Caco-2 (cell line): ENCODE measurements at regions not wholly inside any gene's neighbourhood (a gene's known extent, or its start where the extent isn't known, plus 50 kb on each side); places are given as distances from the start of the nearest gene placed in this dataset.
A peak's percentile ranks its signal among the peaks of the same experiment; 100 is the strongest.

ENCODE experiments used
- BruUV-seq: library from RNA; stranded (reverse); fragments of 400-500 nt; replicated peaks from 2 replicates; lab custom pipeline; 2021; lab: Mats Ljungman, UMichigan
- CTCF ChIA-PET: fragments of 300-600 bp; sonication (Branson Sonifier 250); formaldehyde crosslinking; loops from one replicate; lab custom pipeline; 2022; ENCODE audit warnings: antibody characterized with exemption; lab: Charles Lee
- POLR2A ChIA-PET: fragments of 300-600 bp; sonication (Branson Sonifier 250); formaldehyde crosslinking; loops from one replicate; lab custom pipeline; 2022; ENCODE audit warnings: antibody characterized with exemption; lab: Charles Lee
- DNase-seq, 2 experiments: peaks; one replicate each; pipeline versions ENCODE4 v3.0.0 to v3.0.0-alpha.2; 2020 to 2022
- H3K27me3 ChIP-seq: replicated peaks from 2 replicates; pipeline ENCODE4 v1.6.0; 2011; ENCODE audit warnings: low read length; ENCODE audit not compliant: control insufficient read depth, insufficient read depth
- H3K36me3 ChIP-seq: 2 replicates; pipeline ENCODE4 v1.5.1; 2011; ENCODE audit warnings: low read length; ENCODE audit not compliant: control insufficient read depth, insufficient read depth
- H3K4me1 ChIP-seq: fragments of 250-450 bp; sonication (Bioruptor Pico); 2 replicates; pipeline ENCODE4 v1.5.1; 2020; ENCODE audit warnings: mild to moderate bottlenecking
- H3K4me3 ChIP-seq: 2 replicates; pipeline ENCODE4 v1.5.1; 2011; ENCODE audit warnings: low read depth, mild to moderate bottlenecking, control low read depth, low read length
- H3K9me3 ChIP-seq: fragments of 250-450 bp; sonication (Bioruptor Pico); 2 replicates; pipeline ENCODE4 v1.5.1; 2020; ENCODE audit warnings: mild to moderate bottlenecking, moderate library complexity
- H3K27ac Mint-ChIP-seq: one replicate; pipeline ENCODE4 v1.8.0; 2022; ENCODE audit warnings: mixed read lengths; ENCODE audit not compliant: unreplicated experiment
- H3K27me3 Mint-ChIP-seq: one replicate; pipeline ENCODE4 v1.8.0; 2022; ENCODE audit warnings: mixed read lengths; ENCODE audit not compliant: insufficient read depth, unreplicated experiment
- H3K36me3 Mint-ChIP-seq: one replicate; pipeline ENCODE4 v1.8.0; 2022; ENCODE audit warnings: mild to moderate bottlenecking, mixed read lengths; ENCODE audit not compliant: insufficient read depth, unreplicated experiment
- H3K4me1 Mint-ChIP-seq: one replicate; pipeline ENCODE4 v1.8.0; 2022; ENCODE audit warnings: low read depth, mixed read lengths; ENCODE audit not compliant: unreplicated experiment
- H3K4me3 Mint-ChIP-seq: one replicate; pipeline ENCODE4 v1.8.0; 2022; ENCODE audit warnings: mild to moderate bottlenecking, moderate library complexity, mixed read lengths; ENCODE audit not compliant: unreplicated experiment
- H3K9me3 Mint-ChIP-seq: one replicate; pipeline ENCODE4 v1.8.0; 2022; ENCODE audit warnings: mixed read lengths; ENCODE audit not compliant: unreplicated experiment
- intact Hi-C: fragments of 100-400 bp; cut with micrococcal nuclease; formaldehyde crosslinking; loops from one replicate; pipeline ENCODE4 v1.10.0; 2022; ENCODE audit not compliant: unreplicated experiment
- TF ChIP-seq, protein P1 (sequence below), 2 experiments: fragments of 200-600 bp in 1 of 2; IDR thresholded peaks; 1 replicate in 1 of 2; 2 replicates in 1 of 2; pipeline versions ENCODE4 v1.5.1 to v1.8.0; 2011 to 2022; ENCODE audit warnings: antibody characterized with exemption in 1 of 2, control low read depth in 1 of 2, inconsistent platforms in 1 of 2, low read depth in 1 of 2, low read length in 1 of 2, mild to moderate bottlenecking in 1 of 2, moderate library complexity in 1 of 2; ENCODE audit not compliant: insufficient read depth in 1 of 2, severe bottlenecking in 1 of 2, unreplicated experiment in 1 of 2

GRCh38 chr22:47371263-47372090 is 609.0 kb downstream of the TBC1D22A start:
- CTCF ChIA-PET = no interaction called here
- BruUV-seq = no TSS peak

GRCh38 chr22:47370448-47371262 is 608.2 kb downstream of the TBC1D22A start:
- H3K9me3 Mint-ChIP-seq = no peaks in the 10 kb centered on the region
- no peaks in the 10 kb centered on the region for H3K36me3 Mint-ChIP-seq
- peaks cover 20% of the 10 kb centered on the region for H3K27me3 Mint-ChIP-seq
- H3K4me3 Mint-ChIP-seq = no peak overlapping the region
- no peak for DNase-seq
- no peaks in the 10 kb centered on the region for H3K4me1 ChIP-seq
- H3K36me3 ChIP-seq = no peaks in the 10 kb centered on the region
- no peak overlapping the region for H3K4me3 ChIP-seq
- no peak overlapping the region for H3K27ac Mint-ChIP-seq
- H3K4me1 Mint-ChIP-seq = no peaks in the 10 kb centered on the region
- ChIA-PET CTCF (no interaction called here), POLR2A (no interaction called here)
- H3K9me3 ChIP-seq = no peaks in the 10 kb centered on the region
- no TSS peak for BruUV-seq
- no peaks in the 10 kb centered on the region for H3K27me3 ChIP-seq
- intact Hi-C loops = no loop called here
- TF ChIP-seq, protein P1, sequence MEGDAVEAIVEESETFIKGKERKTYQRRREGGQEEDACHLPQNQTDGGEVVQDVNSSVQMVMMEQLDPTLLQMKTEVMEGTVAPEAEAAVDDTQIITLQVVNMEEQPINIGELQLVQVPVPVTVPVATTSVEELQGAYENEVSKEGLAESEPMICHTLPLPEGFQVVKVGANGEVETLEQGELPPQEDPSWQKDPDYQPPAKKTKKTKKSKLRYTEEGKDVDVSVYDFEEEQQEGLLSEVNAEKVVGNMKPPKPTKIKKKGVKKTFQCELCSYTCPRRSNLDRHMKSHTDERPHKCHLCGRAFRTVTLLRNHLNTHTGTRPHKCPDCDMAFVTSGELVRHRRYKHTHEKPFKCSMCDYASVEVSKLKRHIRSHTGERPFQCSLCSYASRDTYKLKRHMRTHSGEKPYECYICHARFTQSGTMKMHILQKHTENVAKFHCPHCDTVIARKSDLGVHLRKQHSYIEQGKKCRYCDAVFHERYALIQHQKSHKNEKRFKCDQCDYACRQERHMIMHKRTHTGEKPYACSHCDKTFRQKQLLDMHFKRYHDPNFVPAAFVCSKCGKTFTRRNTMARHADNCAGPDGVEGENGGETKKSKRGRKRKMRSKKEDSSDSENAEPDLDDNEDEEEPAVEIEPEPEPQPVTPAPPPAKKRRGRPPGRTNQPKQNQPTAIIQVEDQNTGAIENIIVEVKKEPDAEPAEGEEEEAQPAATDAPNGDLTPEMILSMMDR (IDR thresholded peaks at IDR 0.05; ENCODE audit: insufficient read depth in 1 of 2, low read depth in 1 of 2, low read length in 1 of 2, severe bottlenecking in 1 of 2, unreplicated experiment in 1 of 2) = no peak

More at GRCh38 chr22:47371263-47372090, 609.0 kb downstream of the TBC1D22A start:
- H3K36me3 ChIP-seq = no peaks in the 10 kb centered on the region
- TF ChIP-seq, protein P1 (IDR thresholded peaks at IDR 0.05; ENCODE audit: insufficient read depth in 1 of 2, low read depth in 1 of 2, low read length in 1 of 2, severe bottlenecking in 1 of 2, unreplicated experiment in 1 of 2) = no peak
- H3K27me3 Mint-ChIP-seq = peaks cover 17% of the 10 kb centered on the region
- intact Hi-C loops = no loop called here
- H3K4me1 ChIP-seq = no peaks in the 10 kb centered on the region
- POLR2A ChIA-PET = no interaction called here
- no peak overlapping the region for H3K27ac Mint-ChIP-seq
- no peaks in the 10 kb centered on the region for H3K9me3 ChIP-seq
- peak in 1 of 2 experiments; percentile 18 for DNase-seq
- H3K36me3 Mint-ChIP-seq = no peaks in the 10 kb centered on the region
- H3K27me3 ChIP-seq = no peaks in the 10 kb centered on the region
- H3K4me3 ChIP-seq = no peak overlapping the region
- no peak overlapping the region for H3K4me3 Mint-ChIP-seq
- H3K9me3 Mint-ChIP-seq = no peaks in the 10 kb centered on the region
- H3K4me1 Mint-ChIP-seq = no peaks in the 10 kb centered on the region

GRCh38 chr22:47369431-47370015 is 607.1 kb downstream of the TBC1D22A start:
- H3K4me1 ChIP-seq = no peaks in the 10 kb centered on the region
- POLR2A ChIA-PET = no interaction called here
- DNase-seq = no peak
- H3K9me3 ChIP-seq = no peaks in the 10 kb centered on the region
- Mint-ChIP-seq H3K4me3 (no peak overlapping the region), H3K4me1 (no peaks in the 10 kb centered on the region), H3K36me3 (no peaks in the 10 kb centered on the region), H3K27ac (no peak overlapping the region), H3K9me3 (no peaks in the 10 kb centered on the region), H3K27me3 (peaks cover 20% of the 10 kb centered on the region)
- intact Hi-C loops = no loop called here
- CTCF ChIA-PET = no interaction called here
- TF ChIP-seq, protein P1 (IDR thresholded peaks at IDR 0.05; ENCODE audit: insufficient read depth in 1 of 2, low read depth in 1 of 2, low read length in 1 of 2, severe bottlenecking in 1 of 2, unreplicated experiment in 1 of 2) = no peak
- no peak overlapping the region for H3K4me3 ChIP-seq
- no peaks in the 10 kb centered on the region for H3K27me3 ChIP-seq
- no peaks in the 10 kb centered on the region for H3K36me3 ChIP-seq
- no TSS peak for BruUV-seq
